GM21576 (cell line): ENCODE measurements at regions not wholly inside any gene's neighbourhood (a gene's known extent, or its start where the extent isn't known, plus 50 kb on each side); places are given as distances from the start of the nearest gene placed in this dataset.

ENCODE experiments used
- ATAC-seq: cut with Tn5 transposase; IDR thresholded peaks from one replicate; pipeline ENCODE4 v1.9.1; 2021; ENCODE audit warnings: mild to moderate bottlenecking, moderate library complexity; ENCODE audit not compliant: unreplicated experiment

GRCh38 chrX:150282953-150283352, 80.2 kb upstream of the MAMLD1 start:
- no peak for ATAC-seq

GRCh38 chrX:150291014-150291413, 72.1 kb upstream of the MAMLD1 start:
- no peak for ATAC-seq

DNA sequence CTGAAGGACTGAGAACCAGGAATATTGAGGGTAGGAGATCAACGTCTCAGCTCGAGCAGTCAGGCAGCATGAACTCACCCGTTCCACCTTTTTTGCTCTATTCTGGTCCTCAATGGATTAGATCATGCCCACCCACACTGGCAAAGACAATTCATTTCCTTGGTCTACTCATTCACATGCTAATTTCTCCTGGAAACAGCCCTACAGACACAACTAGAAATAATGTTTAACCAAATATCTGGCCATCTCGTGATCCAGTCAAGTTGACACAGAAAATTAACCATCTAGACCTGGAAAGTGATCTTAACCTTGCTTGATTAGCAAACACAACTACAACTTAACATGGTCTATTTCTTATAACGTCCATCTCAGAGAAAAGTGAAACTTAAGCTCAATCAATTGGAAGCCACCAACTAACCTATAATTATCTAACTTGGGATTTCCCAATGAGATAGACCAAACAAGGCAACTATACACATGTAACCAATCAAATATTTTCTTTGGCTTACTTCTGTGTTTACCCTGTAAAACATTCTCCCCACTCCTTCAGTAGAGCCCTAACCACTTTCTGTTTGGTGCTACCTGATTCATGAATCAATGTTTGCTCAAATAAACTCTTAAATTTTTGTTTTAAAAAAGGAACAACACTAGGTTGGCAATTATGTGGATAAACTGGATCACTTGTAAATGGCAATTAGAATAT, 69.7 kb upstream of the MAMLD1 start:
- ATAC-seq = no peak

- ATAC-seq = no peak
These were observed 64.1 kb upstream of the MAMLD1 start for GRCh38 chrX:150298841-150299551.

DNA sequence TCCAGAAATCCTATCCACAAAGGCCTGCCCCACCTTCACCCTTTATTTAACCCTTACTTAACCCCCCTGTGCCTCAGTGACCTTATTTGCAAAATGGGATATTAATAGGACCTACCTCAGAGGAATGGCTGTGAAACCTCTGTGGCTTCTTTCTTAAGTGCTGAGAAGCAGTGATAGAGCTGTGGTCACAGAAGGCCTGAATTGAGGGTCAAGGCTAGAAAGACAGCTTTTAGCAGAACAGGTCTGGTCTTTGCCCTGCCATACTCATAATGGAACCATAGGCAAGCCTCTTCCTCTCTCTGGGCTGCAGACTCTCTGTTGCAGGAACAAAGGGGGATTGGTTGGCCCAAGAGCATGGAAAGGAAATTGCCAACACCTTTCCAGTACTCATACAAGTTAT, 63.5 kb upstream of the MAMLD1 start:
- ATAC-seq = no peak

- ATAC-seq = no peak
These were observed 59.6 kb upstream of the MAMLD1 start for GRCh38 chrX:150303386-150304097.

- ATAC-seq = no peak
These were observed 57.1 kb upstream of the MAMLD1 start for GRCh38 chrX:150306002-150306401.

DNA sequence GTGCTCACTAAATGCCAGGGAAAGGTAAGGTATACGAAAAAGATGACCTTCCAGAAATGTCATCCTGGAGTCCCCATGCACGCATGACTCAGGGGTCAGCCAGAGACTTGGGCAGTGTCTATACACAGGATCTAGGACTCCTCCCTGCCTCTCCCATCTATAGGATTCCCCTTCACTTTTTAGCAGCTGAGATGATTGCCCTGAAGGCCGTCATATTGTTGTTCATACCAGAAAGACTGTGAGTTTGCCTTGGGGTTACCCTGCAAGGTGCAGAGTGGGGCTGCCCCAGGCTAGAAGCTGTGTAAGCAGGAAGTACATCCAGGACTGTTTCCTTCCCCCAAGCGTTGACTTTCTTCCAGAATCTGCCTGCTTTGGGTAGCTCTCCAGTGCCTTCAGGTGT, 55.1 kb upstream of the MAMLD1 start:
- no peak for ATAC-seq

GRCh38 chrX:150308532-150309157, 54.5 kb upstream of the MAMLD1 start:
- ATAC-seq = no peak

DNA sequence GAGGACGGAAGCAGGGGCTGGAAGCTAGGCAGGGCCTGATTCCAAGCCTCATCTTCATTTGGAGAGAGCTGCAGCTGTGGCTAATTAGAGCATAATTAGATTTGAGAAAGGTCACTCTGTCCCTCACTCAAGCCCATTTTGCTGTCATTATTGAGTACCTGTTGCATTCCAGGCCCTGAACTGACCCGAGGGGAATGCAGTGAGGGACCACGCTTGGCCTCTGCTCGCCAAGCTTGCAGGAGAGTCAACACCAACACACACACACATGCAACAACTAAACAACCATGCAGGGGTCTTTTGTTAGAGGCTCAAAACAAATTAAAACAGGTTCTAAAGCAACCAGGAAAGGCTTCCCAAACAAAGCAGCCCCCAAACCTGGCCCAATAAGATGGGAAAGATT, 52.7 kb upstream of the MAMLD1 start:
- no peak for ATAC-seq

GRCh38 chrX:150310881-150311280, 52.2 kb upstream of the MAMLD1 start:
- no peak for ATAC-seq

GRCh38 chrX:150312931-150313330, 50.2 kb upstream of the MAMLD1 start:
- no peak for ATAC-seq
